ENCODE measurements at regions not wholly inside any gene's neighbourhood (a gene's known extent, or its start where the extent isn't known, plus 50 kb on each side); places are given as distances from the start of the nearest gene placed in this dataset.
A peak's percentile ranks its signal among the peaks of the same experiment; 100 is the strongest.

DNA sequence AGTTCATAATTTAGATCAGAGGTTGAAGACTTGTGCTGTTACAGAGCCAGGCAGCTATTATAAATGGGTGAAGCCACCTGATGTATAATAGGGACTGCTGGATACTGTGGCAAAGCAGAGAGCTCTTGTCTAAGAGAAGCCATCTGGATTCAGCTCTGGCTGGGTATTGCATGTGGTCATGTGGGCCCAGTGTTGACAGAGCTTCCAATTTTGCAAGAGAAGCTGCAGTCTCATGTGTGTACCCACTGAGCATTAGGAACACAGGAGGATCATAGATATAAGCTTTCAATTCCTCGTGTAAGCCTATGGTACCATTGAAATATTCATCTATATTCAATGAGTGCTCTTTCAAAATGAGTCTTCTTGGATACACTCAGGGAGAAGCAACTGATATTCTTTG lies 303.9 kb upstream of the SLCO3A1 start:
- no peak for DNase-seq
- Mint-ChIP-seq H3K27me3 (ENCODE audit: insufficient read depth) (peaks cover 5% of the 10 kb centered on the region), H3K9me3 (no peaks in the 10 kb centered on the region), H3K27ac (no peak overlapping the region), H3K36me3 (ENCODE audit: low read depth) (no peaks in the 10 kb centered on the region), H3K4me1 (peaks cover 4% of the 10 kb centered on the region), H3K4me3 (no peak overlapping the region)
- Histone ChIP-seq H3K27me3 (ENCODE audit: control insufficient read depth, insufficient read depth, low read length, poor library complexity, severe bottlenecking) (no peaks in the 10 kb centered on the region), H3K27ac (ENCODE audit: low read depth, low read length) (no peak overlapping the region), H3K36me3 (ENCODE audit: control insufficient read depth, insufficient read depth, low read length) (no peaks in the 10 kb centered on the region), H3K4me3 (ENCODE audit: low read length) (no peak overlapping the region), H3K9me3 (ENCODE audit: control insufficient read depth, low read length) (no peaks in the 10 kb centered on the region), H3K9ac (ENCODE audit: extremely low read depth, low read length, poor library complexity, severe bottlenecking) (no peak overlapping the region), H3K4me1 (ENCODE audit: control insufficient read depth, insufficient read depth, low read length) (no peaks in the 10 kb centered on the region)
- TF ChIP-seq, protein P1, sequence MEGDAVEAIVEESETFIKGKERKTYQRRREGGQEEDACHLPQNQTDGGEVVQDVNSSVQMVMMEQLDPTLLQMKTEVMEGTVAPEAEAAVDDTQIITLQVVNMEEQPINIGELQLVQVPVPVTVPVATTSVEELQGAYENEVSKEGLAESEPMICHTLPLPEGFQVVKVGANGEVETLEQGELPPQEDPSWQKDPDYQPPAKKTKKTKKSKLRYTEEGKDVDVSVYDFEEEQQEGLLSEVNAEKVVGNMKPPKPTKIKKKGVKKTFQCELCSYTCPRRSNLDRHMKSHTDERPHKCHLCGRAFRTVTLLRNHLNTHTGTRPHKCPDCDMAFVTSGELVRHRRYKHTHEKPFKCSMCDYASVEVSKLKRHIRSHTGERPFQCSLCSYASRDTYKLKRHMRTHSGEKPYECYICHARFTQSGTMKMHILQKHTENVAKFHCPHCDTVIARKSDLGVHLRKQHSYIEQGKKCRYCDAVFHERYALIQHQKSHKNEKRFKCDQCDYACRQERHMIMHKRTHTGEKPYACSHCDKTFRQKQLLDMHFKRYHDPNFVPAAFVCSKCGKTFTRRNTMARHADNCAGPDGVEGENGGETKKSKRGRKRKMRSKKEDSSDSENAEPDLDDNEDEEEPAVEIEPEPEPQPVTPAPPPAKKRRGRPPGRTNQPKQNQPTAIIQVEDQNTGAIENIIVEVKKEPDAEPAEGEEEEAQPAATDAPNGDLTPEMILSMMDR (conservative IDR thresholded peaks at IDR 0.05): no peak
- WGBS, 2 experiments (ENCODE audit: insufficient coverage in 1 of 2, insufficient read length in 1 of 2): 100% methylated on average over 1 of the region's 1 CpG

DNA sequence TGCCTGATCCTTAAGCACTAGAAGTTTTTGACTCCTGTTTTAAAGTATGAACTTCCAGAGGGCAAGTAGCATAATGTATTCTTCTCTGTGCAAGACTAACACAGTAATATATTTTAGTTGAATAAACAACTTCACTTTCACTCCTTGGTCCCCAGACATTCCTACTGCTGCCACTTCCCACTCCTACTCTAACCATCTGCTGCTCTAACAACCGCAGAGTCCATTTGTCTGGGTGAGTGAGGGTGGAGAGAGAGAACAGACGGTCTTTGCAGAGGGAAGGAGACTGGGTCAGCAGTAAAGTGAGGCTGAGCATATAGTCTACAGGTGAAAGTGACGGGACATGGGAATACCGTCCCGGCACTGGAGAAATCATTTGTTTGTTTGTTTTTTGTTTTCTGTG lies 301.0 kb upstream of the SLCO3A1 start:
- no peaks in the 10 kb centered on the region for H3K27me3 Mint-ChIP-seq (ENCODE audit: insufficient read depth)
- H3K4me3 ChIP-seq (ENCODE audit: low read length): no peak overlapping the region
- TF ChIP-seq, protein P1 (conservative IDR thresholded peaks at IDR 0.05): no peak
- H3K27ac ChIP-seq (ENCODE audit: low read depth, low read length): no peak overlapping the region
- no peak overlapping the region for H3K4me3 Mint-ChIP-seq
- H3K9me3 ChIP-seq (ENCODE audit: control insufficient read depth, low read length): no peaks in the 10 kb centered on the region
- no peaks in the 10 kb centered on the region for H3K27me3 ChIP-seq (ENCODE audit: control insufficient read depth, insufficient read depth, low read length, poor library complexity, severe bottlenecking)
- no peaks in the 10 kb centered on the region for H3K36me3 ChIP-seq (ENCODE audit: control insufficient read depth, insufficient read depth, low read length)
- H3K27ac Mint-ChIP-seq: no peak overlapping the region
- H3K9me3 Mint-ChIP-seq: no peaks in the 10 kb centered on the region
- H3K4me1 Mint-ChIP-seq: peaks cover 4% of the 10 kb centered on the region
- no peaks in the 10 kb centered on the region for H3K4me1 ChIP-seq (ENCODE audit: control insufficient read depth, insufficient read depth, low read length)
- DNase-seq: no peak
- no peak overlapping the region for H3K9ac ChIP-seq (ENCODE audit: extremely low read depth, low read length, poor library complexity, severe bottlenecking)
- 89% methylated on average over 5 of the region's 5 CpGs; no CpG with 5 or more reads in 1 of the 2 experiments for WGBS, 2 experiments (ENCODE audit: insufficient coverage in 1 of 2, insufficient read length in 1 of 2)
- no peaks in the 10 kb centered on the region for H3K36me3 Mint-ChIP-seq (ENCODE audit: low read depth)

DNA sequence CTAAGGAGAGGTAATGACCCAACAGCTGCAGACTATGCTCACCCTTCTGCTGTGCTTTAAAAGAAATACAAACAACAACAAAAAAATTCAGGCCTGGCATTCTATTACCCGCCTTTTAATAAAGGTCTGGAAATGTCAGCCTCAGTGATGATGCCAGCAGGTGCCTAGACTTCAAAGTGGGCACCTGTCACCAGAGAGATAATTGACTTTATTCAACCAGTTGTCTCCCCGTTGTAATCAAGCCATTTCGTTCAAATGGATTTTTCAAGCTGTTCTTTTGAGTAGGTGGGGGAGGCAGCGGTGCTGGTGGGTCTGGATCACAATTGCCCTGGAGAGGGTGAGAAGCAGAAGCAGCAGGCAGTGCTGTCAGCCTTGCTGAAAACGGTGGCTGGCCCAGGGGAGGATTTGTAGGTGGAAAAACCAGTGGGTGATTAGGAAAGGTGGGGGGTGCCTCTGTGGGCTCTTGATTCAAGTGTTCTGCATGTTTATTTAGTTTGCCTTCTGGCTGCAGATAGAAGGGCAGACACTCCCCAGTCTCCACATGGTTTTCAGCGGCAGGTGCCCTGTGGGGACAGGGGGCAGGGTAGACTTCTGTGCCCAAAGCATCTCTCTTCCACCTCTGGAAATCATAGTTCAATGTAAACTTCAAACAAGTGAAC lies 300.2 kb upstream of the SLCO3A1 start:
- Histone ChIP-seq H3K9me3 (ENCODE audit: control insufficient read depth, low read length) (no peaks in the 10 kb centered on the region), H3K4me1 (ENCODE audit: control insufficient read depth, insufficient read depth, low read length) (no peaks in the 10 kb centered on the region), H3K9ac (ENCODE audit: extremely low read depth, low read length, poor library complexity, severe bottlenecking) (no peak overlapping the region), H3K27ac (ENCODE audit: low read depth, low read length) (peak overlapping the region; percentile 66), H3K4me3 (ENCODE audit: low read length) (no peak overlapping the region), H3K36me3 (ENCODE audit: control insufficient read depth, insufficient read depth, low read length) (no peaks in the 10 kb centered on the region), H3K27me3 (ENCODE audit: control insufficient read depth, insufficient read depth, low read length, poor library complexity, severe bottlenecking) (no peaks in the 10 kb centered on the region)
- Mint-ChIP-seq H3K4me3 (no peak overlapping the region), H3K27ac (no peak overlapping the region), H3K36me3 (ENCODE audit: low read depth) (no peaks in the 10 kb centered on the region), H3K9me3 (no peaks in the 10 kb centered on the region), H3K4me1 (peaks cover 4% of the 10 kb centered on the region), H3K27me3 (ENCODE audit: insufficient read depth) (no peaks in the 10 kb centered on the region)
- WGBS, 2 experiments (ENCODE audit: insufficient coverage in 1 of 2, insufficient read length in 1 of 2): 30 to 48% methylated on average over 4 to 6 of the region's 6 CpGs
- TF ChIP-seq, protein P1 (conservative IDR thresholded peaks at IDR 0.05): no peak
- DNase-seq: peak; percentile 48
